GM12878 (cell line): ENCODE measurements at regions not wholly inside any gene's neighbourhood (a gene's known extent, or its start where the extent isn't known, plus 50 kb on each side); places are given as distances from the start of the nearest gene placed in this dataset.

Source experiments
- CHD2 ChIP-seq: IDR thresholded peaks from 2 replicates; pipeline ENCODE4 v1.6.1; 2011; ENCODE audit warnings: low read depth, low read length, improper control_type of control experiment, borderline replicate concordance
- CTCF ChIP-seq, 3 experiments: IDR thresholded peaks in 2 of 3; conservative IDR thresholded peaks in 1 of 3; 2 replicates each; pipeline ENCODE4 v1.5.1; 2011; ENCODE audit warnings: low read depth in 3 of 3, low read length in 3 of 3, mild to moderate bottlenecking in 3 of 3, control low read depth in 2 of 3, moderate library complexity in 2 of 3, inconsistent platforms in 1 of 3, mixed read lengths in 1 of 3; ENCODE audit not compliant: control insufficient read depth in 2 of 3, insufficient read depth in 1 of 3; ENCODE audit errors: extremely low read depth in 1 of 3
- EGR1 ChIP-seq, 2 experiments: IDR thresholded peaks; 1 replicate in 1 of 2; 2 replicates in 1 of 2; pipeline ENCODE4 v1.6.1; 2011 to 2012; ENCODE audit warnings: low read depth in 2 of 2, low read length in 2 of 2, borderline replicate concordance in 1 of 2, mild to moderate bottlenecking in 1 of 2, moderate library complexity in 1 of 2
- EP300 ChIP-seq, 2 experiments: fragments of 150-350 bp in 1 of 2; IDR thresholded peaks; 2 replicates each; pipeline ENCODE4 v1.6.1; 2011 to 2012; ENCODE audit warnings: low read depth in 2 of 2, low read length in 2 of 2, borderline replicate concordance in 1 of 2, improper control_type of control experiment in 1 of 2, inconsistent platforms in 1 of 2; ENCODE audit not compliant: control insufficient read depth in 1 of 2
- SIN3A ChIP-seq: IDR thresholded peaks from 2 replicates; pipeline ENCODE4 v1.6.1; 2012; ENCODE audit warnings: low read depth, low read length, improper control_type of control experiment
- TF ChIP-seq, protein P1 (sequence below): IDR thresholded peaks from 2 replicates; pipeline ENCODE4 v1.6.1; 2012; ENCODE audit warnings: mild to moderate bottlenecking, low read depth, low read length

DNA sequence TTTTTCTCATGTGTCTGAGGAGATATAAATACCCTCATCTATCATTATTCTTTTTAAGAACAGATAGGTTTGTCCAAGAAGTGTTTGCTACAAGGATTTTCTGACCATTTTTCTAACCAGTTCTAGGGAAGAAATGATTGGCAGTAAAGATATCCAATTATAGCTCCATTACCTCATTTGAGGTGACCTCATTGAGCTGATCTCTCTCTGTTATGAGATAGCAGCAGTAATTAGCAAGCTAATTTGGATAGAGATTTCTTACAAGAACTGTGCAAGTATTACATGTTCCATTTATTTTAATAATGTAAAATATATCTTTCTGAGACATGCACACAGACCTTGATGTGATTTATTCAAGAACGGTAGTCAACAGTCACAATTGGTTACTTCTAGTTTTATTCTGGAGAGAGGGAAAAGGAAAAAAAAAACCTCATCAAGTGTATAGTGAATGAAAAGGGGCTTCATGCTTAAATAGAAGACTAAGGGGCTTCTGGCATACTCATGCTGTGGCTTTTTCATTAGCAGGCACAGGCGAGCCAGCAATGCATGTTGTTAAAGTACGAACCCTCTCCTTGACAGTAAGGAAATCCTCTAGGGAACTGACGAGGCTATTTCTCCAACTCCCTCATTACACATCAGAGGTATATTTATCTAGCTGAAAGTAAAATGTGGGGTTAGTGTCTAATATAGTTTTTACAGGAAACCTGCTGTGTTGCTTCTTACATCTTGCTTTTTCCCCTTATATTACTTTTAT, 127.3 kb downstream of the NUDT12 start:
- TF ChIP-seq SIN3A (no peak), CHD2 (no peak), EP300 (IDR thresholded peaks at IDR 0.05; ENCODE audit: borderline replicate concordance in 1 of 2, control insufficient read depth in 1 of 2, low read depth in 2 of 2, low read length in 2 of 2) (no peak), CTCF (IDR thresholded peaks at IDR 0.05 in 2 of 3, conservative IDR thresholded peaks at IDR 0.05 in 1 of 3; ENCODE audit: control insufficient read depth in 2 of 3, extremely low read depth in 1 of 3, insufficient read depth in 1 of 3, low read depth in 3 of 3, low read length in 3 of 3) (no peak), EGR1 (IDR thresholded peaks at IDR 0.05; ENCODE audit: borderline replicate concordance in 1 of 2, low read depth in 2 of 2, low read length in 2 of 2) (no peak)
- TF ChIP-seq, protein P1, sequence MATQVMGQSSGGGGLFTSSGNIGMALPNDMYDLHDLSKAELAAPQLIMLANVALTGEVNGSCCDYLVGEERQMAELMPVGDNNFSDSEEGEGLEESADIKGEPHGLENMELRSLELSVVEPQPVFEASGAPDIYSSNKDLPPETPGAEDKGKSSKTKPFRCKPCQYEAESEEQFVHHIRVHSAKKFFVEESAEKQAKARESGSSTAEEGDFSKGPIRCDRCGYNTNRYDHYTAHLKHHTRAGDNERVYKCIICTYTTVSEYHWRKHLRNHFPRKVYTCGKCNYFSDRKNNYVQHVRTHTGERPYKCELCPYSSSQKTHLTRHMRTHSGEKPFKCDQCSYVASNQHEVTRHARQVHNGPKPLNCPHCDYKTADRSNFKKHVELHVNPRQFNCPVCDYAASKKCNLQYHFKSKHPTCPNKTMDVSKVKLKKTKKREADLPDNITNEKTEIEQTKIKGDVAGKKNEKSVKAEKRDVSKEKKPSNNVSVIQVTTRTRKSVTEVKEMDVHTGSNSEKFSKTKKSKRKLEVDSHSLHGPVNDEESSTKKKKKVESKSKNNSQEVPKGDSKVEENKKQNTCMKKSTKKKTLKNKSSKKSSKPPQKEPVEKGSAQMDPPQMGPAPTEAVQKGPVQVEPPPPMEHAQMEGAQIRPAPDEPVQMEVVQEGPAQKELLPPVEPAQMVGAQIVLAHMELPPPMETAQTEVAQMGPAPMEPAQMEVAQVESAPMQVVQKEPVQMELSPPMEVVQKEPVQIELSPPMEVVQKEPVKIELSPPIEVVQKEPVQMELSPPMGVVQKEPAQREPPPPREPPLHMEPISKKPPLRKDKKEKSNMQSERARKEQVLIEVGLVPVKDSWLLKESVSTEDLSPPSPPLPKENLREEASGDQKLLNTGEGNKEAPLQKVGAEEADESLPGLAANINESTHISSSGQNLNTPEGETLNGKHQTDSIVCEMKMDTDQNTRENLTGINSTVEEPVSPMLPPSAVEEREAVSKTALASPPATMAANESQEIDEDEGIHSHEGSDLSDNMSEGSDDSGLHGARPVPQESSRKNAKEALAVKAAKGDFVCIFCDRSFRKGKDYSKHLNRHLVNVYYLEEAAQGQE = no peak
